Central memory CD8-positive, alpha-beta T cell (primary cell): ENCODE measurements at regions not wholly inside any gene's neighbourhood (a gene's known extent, or its start where the extent isn't known, plus 50 kb on each side); places are given as distances from the start of the nearest gene placed in this dataset.

ENCODE experiments used
- ATAC-seq: fragments of 150-1000 bp; cut with Tn5 transposase; replicated peaks from 2 replicates; pipeline ENCODE4 v1.10.0; 2022; ENCODE audit warnings: mild to moderate bottlenecking, moderate FRiP score, moderate number of reproducible peaks; ENCODE audit not compliant: poor library complexity, severe bottlenecking; ENCODE audit errors: extremely low read depth
- DNase-seq, 2 donors: peaks; one replicate each; pipeline ENCODE4 v3.0.0; 2021; ENCODE audit warnings: low spot score in 2 of 2
- H3K27ac Mint-ChIP-seq: one replicate; pipeline ENCODE4 v1.8.0; 2022; ENCODE audit warnings: low read depth, mild to moderate bottlenecking, moderate library complexity, mixed read lengths
- H3K27me3 Mint-ChIP-seq: one replicate; pipeline ENCODE4 v1.8.0; 2022; ENCODE audit warnings: mixed read lengths
- H3K36me3 Mint-ChIP-seq: one replicate; pipeline ENCODE4 v1.8.0; 2022; ENCODE audit warnings: mild to moderate bottlenecking, moderate library complexity, mixed read lengths; ENCODE audit not compliant: insufficient read depth
- H3K4me1 Mint-ChIP-seq: one replicate; pipeline ENCODE4 v1.8.0; 2022; ENCODE audit warnings: mixed read lengths
- H3K4me3 Mint-ChIP-seq: one replicate; pipeline ENCODE4 v1.8.0; 2022; ENCODE audit warnings: mild to moderate bottlenecking, moderate library complexity, mixed read lengths
- H3K9me3 Mint-ChIP-seq: one replicate; pipeline ENCODE4 v1.8.0; 2022; ENCODE audit warnings: mixed read lengths

DNA sequence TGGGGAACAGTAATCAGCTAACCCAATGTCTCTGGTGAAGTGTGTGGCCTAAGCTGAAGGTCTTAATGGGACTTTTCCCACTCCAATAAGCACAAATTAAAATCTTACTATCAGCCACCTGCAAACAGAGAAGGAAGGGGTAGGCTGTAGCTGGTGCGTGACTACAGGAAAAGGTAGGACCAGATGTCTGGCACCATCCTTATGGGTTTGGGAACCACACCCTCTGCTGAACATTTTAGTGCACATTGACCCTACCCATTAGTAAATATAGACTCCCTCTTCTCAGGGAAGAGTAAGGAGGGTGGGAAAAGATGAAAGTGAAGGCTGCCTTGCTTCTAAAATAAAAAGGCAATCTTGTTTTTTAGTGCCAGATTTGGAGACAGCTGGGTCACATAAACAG, 602.8 kb downstream of the FAT4 start:
- Mint-ChIP-seq H3K4me1 (no peaks in the 10 kb centered on the region), H3K4me3 (no peak overlapping the region), H3K36me3 (no peaks in the 10 kb centered on the region), H3K27ac (no peak overlapping the region), H3K27me3 (no peaks in the 10 kb centered on the region), H3K9me3 (peaks cover 13% of the 10 kb centered on the region)
- no peak for ATAC-seq
- no peak for DNase-seq

DNA sequence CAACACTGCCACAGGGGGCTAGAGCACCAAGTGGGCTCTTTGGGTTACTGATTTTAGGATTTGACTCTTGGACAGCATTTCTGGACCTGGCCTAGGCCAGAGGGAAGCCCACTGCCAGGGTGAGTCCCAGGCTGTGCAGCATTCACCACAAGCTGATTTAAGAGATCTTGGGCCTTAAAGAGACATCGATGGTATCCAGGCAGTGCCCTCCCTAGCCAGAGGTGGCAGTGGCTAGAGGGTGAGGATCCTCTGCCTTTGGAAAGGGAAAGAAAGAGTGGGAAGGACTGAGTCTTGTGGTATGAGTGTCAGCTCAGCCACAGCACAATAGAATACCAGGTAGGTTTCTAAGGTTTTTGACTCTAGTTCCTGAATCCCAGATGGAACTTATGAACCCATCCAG, 613.9 kb downstream of the FAT4 start:
- DNase-seq (no peak), ATAC-seq (no peak)
- Mint-ChIP-seq H3K4me3 (no peak overlapping the region), H3K27me3 (no peaks in the 10 kb centered on the region), H3K9me3 (peaks cover 11% of the 10 kb centered on the region), H3K27ac (no peak overlapping the region), H3K4me1 (no peaks in the 10 kb centered on the region), H3K36me3 (no peaks in the 10 kb centered on the region)

DNA sequence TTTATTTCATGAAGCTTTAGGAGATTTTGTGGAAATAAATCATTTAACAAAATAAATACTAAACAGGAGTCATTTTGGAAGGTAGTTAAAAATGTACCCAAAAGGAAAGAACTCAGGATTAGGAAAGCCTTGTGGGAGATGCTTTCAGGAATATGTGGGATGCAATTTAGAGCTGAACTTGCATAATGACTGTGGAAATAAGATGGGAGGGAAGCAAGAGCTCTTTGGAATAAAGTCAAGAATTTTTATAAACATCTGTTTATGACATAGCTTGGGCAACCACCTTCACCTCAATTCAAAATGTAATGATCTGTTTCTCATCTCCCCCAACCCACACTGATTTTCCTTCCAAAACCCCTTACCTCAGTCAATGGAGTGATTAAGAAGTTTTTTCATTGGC, 623.8 kb downstream of the FAT4 start:
- DNase-seq, result no peak
- Mint-ChIP-seq H3K36me3 (no peaks in the 10 kb centered on the region), H3K9me3 (peaks cover 28% of the 10 kb centered on the region), H3K4me3 (no peak overlapping the region), H3K4me1 (no peaks in the 10 kb centered on the region), H3K27me3 (no peaks in the 10 kb centered on the region), H3K27ac (no peak overlapping the region)
- no peak for ATAC-seq

DNA sequence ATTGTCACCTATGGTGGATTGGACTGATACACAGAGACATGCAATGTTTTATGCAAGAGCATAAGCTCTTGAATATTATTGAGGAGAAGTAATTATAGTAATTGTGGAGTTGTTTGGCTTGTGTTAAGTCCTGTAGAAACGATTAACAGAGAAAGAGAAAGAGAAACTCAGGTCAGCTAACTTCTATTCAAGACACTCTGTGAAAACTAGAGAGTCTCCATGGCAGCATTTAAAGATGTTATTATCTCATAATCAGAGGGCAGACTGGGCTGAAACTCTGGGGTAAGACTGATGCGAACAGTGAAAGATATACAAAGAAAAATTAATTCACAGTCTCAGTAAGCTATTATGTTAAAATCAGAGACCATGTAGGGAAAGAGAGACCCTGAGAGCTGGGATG, 625.7 kb downstream of the FAT4 start:
- Mint-ChIP-seq H3K27me3 (no peaks in the 10 kb centered on the region), H3K36me3 (no peaks in the 10 kb centered on the region), H3K4me1 (no peaks in the 10 kb centered on the region), H3K9me3 (peaks cover 22% of the 10 kb centered on the region), H3K27ac (no peak overlapping the region), H3K4me3 (no peak overlapping the region)
- DNase-seq (no peak), ATAC-seq (no peak)

DNA sequence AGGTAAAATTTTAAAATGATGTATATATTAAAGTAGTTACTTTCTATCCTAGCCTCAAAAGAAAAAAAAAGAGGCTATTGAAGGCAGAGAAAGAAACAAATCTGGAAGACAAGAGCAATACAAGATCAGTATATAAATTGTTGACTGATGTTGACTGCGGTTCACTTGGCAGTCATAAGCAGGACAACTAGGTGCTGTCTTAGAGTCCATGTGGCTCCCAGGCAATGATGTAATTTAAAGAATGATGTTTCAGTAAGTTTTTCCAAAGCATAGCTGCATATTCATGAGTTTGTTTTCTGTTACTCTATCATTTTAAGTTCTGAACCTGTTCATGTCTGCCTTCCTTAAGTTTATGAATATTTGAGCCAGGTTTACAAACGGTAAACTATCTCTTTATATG, 630.2 kb downstream of the FAT4 start:
- Mint-ChIP-seq H3K4me1 (no peaks in the 10 kb centered on the region), H3K27me3 (no peaks in the 10 kb centered on the region), H3K4me3 (no peak overlapping the region), H3K9me3 (peaks cover 11% of the 10 kb centered on the region), H3K27ac (no peak overlapping the region), H3K36me3 (no peaks in the 10 kb centered on the region)
- no peak for DNase-seq
- ATAC-seq, result no peak

DNA sequence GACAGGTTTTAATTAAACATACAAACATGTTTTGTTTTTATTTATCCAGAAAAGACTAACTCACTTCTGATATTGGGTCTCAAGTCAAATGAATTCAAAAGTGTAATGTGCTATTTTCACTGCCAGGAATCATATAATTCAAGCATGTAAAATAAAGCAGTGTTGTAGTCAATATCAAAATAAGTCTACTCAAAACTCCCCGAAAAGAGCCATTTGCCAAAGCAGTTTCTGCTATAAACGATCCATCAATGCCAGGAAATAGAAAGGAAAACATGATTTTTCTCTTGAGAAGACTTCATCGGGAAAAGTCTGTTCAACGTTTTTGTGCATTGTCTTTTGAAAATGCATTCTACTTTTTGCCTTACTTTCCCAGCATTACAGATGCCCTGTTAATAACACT, 633.3 kb downstream of the FAT4 start:
- Mint-ChIP-seq H3K27me3 (no peaks in the 10 kb centered on the region), H3K4me3 (no peak overlapping the region), H3K9me3 (no peaks in the 10 kb centered on the region), H3K4me1 (no peaks in the 10 kb centered on the region), H3K36me3 (no peaks in the 10 kb centered on the region), H3K27ac (no peak overlapping the region)
- no peak for ATAC-seq
- DNase-seq, result no peak

DNA sequence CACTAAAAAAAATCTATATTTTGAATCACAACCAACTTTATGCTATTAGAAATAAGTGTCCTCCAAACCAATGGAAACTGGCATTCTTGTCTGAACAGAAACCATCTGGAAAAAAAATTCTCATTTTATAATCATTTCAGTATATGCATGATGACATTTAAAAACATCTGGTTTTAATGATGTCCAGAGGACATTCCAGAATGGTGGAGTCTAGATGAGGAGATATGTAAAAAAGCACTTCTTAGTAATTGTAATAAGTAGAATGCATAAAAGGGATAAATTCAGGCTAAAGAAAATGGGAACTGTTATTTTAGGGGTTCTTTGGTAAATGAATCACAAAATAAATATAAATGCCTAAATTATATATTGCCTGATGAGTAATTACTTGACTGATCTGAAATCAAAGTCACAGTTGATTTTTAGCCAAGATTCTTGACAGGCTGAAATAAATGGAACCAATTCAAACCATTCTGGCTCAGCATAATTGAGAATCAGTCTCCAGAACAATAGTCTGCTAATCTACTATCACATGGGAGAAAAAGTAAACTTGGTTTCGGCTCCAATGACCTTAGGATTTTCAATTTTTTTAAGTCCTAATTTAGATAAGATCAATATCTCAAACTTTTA, 636.6 kb downstream of the FAT4 start:
- Mint-ChIP-seq H3K36me3 (no peaks in the 10 kb centered on the region), H3K9me3 (no peaks in the 10 kb centered on the region), H3K27ac (no peak overlapping the region), H3K27me3 (no peaks in the 10 kb centered on the region), H3K4me1 (no peaks in the 10 kb centered on the region), H3K4me3 (no peak overlapping the region)
- DNase-seq (no peak), ATAC-seq (no peak)

DNA sequence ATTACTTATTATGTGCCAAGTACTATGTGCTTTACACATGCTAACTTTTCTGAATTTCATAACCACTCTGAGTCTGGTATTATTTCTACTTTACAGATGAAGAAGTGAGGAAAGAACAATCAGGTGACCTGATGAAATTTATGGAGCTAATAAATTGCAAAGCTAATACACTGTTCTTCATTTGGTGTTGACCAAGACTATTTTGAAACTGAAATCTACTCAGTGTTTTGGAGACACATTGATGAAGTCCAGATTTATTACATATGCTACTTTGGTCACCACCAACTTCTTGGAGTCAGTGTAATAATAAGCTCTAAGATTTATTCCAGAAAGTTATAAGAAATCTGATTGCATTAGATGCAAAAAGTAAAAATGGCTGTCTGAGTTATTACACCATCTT, 637.9 kb downstream of the FAT4 start:
- ATAC-seq, result no peak
- no peaks in the 10 kb centered on the region for H3K9me3 Mint-ChIP-seq

DNA sequence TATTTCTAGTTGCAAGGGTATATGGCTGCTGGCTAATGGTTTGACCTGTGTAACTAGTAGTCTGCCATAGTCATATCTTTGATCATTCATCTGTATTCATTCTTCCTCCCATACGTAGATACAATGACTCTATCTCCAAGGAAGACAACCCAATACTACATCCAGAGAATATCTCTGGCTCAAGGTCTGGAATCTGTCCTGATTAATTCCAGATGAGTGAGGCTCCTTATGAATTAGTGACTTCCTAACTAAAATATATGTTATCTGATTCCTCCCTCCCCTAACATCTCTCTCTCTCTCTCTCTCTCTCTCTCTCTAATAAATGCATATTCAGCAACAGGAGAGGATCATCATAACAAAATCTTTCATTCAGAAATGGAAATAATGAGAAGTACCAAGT, 641.5 kb downstream of the FAT4 start:
- ATAC-seq, result no peak

More for the DNA sequence above, 637.9 kb downstream of the FAT4 start:
- H3K4me1 Mint-ChIP-seq, result no peaks in the 10 kb centered on the region
- H3K4me3 Mint-ChIP-seq, result no peak overlapping the region
- no peaks in the 10 kb centered on the region for H3K27me3 Mint-ChIP-seq
- no peaks in the 10 kb centered on the region for H3K36me3 Mint-ChIP-seq
- DNase-seq, result no peak
- no peak overlapping the region for H3K27ac Mint-ChIP-seq

DNA sequence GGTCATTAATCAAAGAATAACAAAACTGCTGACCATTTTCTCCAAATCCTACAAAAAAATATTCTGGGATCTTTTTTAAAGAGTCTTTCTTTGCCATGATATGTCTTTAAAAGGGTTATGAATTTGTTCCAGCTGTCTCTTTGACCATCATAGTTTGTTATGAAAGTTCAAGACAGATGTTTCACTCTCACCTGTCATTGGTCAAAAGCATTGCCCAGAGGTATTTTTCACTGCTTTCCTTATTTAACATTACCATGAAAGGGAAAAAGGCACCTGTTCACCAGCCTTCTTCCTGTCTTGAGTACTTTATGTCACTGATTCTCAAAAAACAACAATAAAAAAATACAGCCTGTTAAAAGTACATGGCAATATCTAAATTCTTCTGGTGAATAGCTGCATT, 643.8 kb downstream of the FAT4 start:
- Mint-ChIP-seq H3K4me3 (no peak overlapping the region), H3K27me3 (no peaks in the 10 kb centered on the region), H3K36me3 (no peaks in the 10 kb centered on the region), H3K4me1 (no peaks in the 10 kb centered on the region), H3K9me3 (peaks cover 12% of the 10 kb centered on the region), H3K27ac (no peak overlapping the region)
- no peak for ATAC-seq
- DNase-seq, result no peak

More for the DNA sequence above, 641.5 kb downstream of the FAT4 start:
- Mint-ChIP-seq H3K36me3 (no peaks in the 10 kb centered on the region), H3K27me3 (no peaks in the 10 kb centered on the region), H3K4me3 (no peak overlapping the region), H3K9me3 (peaks cover 3% of the 10 kb centered on the region), H3K27ac (no peak overlapping the region), H3K4me1 (no peaks in the 10 kb centered on the region)
- DNase-seq, result no peak

DNA sequence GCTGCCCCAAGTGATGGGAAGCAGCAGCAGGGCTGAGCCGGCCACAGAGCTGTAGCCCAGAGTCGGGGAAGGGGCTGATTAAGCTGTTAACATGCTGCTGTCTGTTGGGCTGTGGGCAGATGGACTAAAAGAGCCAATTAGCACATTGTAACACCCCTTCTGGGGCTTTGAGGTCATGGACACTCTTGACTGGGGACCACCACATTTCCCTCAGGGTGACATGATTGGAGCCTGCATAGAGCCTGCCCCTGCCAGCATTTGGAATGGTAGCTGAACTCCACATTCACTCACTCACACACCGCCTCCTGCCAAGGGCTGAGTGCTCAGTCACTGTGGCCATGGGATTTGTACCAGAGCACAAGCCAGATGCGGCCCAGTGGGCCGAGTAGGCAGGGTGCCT, 646.9 kb downstream of the FAT4 start:
- DNase-seq (no peak), ATAC-seq (no peak)
- H3K36me3 Mint-ChIP-seq, result no peaks in the 10 kb centered on the region
- no peaks in the 10 kb centered on the region for H3K4me1 Mint-ChIP-seq
- H3K27ac Mint-ChIP-seq, result no peak overlapping the region
- H3K9me3 Mint-ChIP-seq, result peaks cover 12% of the 10 kb centered on the region
- no peaks in the 10 kb centered on the region for H3K27me3 Mint-ChIP-seq
- no peak overlapping the region for H3K4me3 Mint-ChIP-seq

DNA sequence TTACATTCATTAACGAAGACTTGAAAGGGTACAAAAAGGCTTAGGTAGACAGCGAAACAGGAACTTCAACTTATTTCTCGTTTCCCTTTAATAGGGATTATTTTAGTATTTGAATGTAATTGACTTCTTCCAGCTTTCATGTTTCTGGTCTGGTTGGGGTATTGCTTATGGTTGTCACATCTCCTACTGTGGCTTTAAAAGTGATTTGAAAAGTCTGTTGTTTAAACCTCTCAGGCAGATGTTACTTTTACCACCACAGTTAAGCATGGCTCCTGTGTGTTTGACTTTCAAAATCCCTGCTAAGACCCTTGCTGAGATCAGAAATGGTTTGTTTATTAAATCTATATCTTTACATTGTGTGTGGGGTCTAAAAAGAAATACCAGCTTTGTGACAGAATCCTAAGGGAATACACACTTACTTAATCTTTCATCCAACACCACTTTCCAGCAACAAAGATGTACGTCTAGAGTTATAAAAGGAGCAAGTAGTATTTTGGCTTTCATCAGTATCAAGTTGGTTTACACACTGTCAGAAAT, 661.2 kb downstream of the FAT4 start:
- H3K4me3 Mint-ChIP-seq, result no peak overlapping the region
- H3K36me3 Mint-ChIP-seq, result no peaks in the 10 kb centered on the region
- H3K4me1 Mint-ChIP-seq, result no peaks in the 10 kb centered on the region
- DNase-seq (no peak), ATAC-seq (no peak)
- peaks cover 21% of the 10 kb centered on the region for H3K9me3 Mint-ChIP-seq
- H3K27me3 Mint-ChIP-seq, result no peaks in the 10 kb centered on the region
- H3K27ac Mint-ChIP-seq, result no peak overlapping the region

DNA sequence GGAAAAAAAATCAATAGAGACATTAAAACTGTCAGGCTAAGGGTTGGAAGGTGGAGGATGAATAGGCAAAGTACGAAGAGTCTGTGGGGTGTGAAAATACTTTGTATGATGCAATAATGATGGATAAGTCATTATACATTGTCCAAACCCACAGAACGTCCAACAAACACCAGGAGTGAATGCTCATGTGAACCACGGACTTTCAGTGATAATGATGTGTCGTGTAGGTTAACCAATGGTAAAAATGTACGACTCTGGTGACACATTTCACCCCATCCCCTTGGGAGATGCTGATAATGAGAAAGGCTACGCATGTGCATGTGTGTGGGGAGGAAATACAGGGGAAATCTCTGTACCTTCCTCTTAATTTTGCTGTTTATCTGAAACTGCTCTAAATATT, 665.2 kb downstream of the FAT4 start:
- H3K4me1 Mint-ChIP-seq, result no peaks in the 10 kb centered on the region
- no peak overlapping the region for H3K4me3 Mint-ChIP-seq
- ATAC-seq (no peak), DNase-seq (no peak)
- no peaks in the 10 kb centered on the region for H3K27me3 Mint-ChIP-seq
- peaks cover 6% of the 10 kb centered on the region for H3K9me3 Mint-ChIP-seq
- H3K36me3 Mint-ChIP-seq, result no peaks in the 10 kb centered on the region
- H3K27ac Mint-ChIP-seq, result no peak overlapping the region
